Right atrium auricular region (tissue), 2 donors: ENCODE measurements at regions not wholly inside any gene's neighbourhood (a gene's known extent, or its start where the extent isn't known, plus 50 kb on each side); places are given as distances from the start of the nearest gene placed in this dataset.

Source experiments
- DNase-seq: peaks from one replicate; pipeline ENCODE4 v3.0.0-alpha.2; 2019; ENCODE audit warnings: low spot score
- H3K27ac ChIP-seq, 2 donors: fragments of 200-600 bp; sonication (generic); 1 replicate in 1 of 2; 2 replicates in 1 of 2; pipeline ENCODE4 v1.5.1; 2016 to 2019
- H3K27me3 ChIP-seq, 2 donors: fragments of 200-600 bp; sonication (generic); one replicate each; pipeline versions ENCODE4 v1.5.1 to v1.6.0; 2017 to 2019
- H3K36me3 ChIP-seq: fragments of 200-600 bp; sonication (generic); one replicate; pipeline ENCODE4 v1.5.1; 2016
- H3K4me1 ChIP-seq, 2 donors: fragments of 200-600 bp; sonication (generic); one replicate each; pipeline versions ENCODE4 v1.5.1 to v1.6.0; 2017 to 2019
- H3K4me3 ChIP-seq, 2 donors: fragments of 200-600 bp; sonication (generic); 1 replicate in 1 of 2; 2 replicates in 1 of 2; pipeline ENCODE4 v1.5.1; 2017 to 2019; ENCODE audit warnings: mild to moderate bottlenecking in 1 of 2, moderate library complexity in 1 of 2
- H3K9me3 ChIP-seq, 2 donors: fragments of 200-600 bp; sonication (generic); one replicate each; pipeline ENCODE4 v1.5.1; 2019
- TF ChIP-seq, protein P1 (sequence below), 2 donors: fragments of 200-600 bp; sonication (generic); IDR thresholded peaks; one replicate each; pipeline ENCODE4 v1.5.1; 2019; ENCODE audit warnings: antibody characterized with exemption in 2 of 2

DNA sequence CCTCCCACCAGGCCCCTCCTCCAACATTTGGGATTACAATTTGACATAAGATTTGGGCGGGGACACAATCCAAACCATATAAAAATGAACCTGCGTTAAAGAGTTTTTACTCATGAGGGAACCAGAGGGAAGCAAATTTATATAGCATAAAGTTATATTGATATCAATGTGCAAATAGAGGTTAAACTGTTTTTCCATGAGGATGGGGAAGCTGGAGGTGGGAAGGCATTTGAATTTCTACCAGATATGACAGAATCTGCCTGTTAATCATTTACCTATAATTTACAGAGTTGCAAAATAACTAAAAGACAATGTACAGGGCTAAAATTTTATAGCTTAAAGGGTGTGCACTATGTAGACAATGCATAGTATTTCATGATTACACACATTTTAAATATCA is 322.0 kb upstream of the FKBP1C start:
- Histone ChIP-seq H3K27me3 (no peaks in the 10 kb centered on the region), H3K4me3 (no peak overlapping the region), H3K4me1 (no peaks in the 10 kb centered on the region), H3K27ac (no peak overlapping the region), H3K9me3 (no peaks in the 10 kb centered on the region), H3K36me3 (no peaks in the 10 kb centered on the region)
- TF ChIP-seq, protein P1, sequence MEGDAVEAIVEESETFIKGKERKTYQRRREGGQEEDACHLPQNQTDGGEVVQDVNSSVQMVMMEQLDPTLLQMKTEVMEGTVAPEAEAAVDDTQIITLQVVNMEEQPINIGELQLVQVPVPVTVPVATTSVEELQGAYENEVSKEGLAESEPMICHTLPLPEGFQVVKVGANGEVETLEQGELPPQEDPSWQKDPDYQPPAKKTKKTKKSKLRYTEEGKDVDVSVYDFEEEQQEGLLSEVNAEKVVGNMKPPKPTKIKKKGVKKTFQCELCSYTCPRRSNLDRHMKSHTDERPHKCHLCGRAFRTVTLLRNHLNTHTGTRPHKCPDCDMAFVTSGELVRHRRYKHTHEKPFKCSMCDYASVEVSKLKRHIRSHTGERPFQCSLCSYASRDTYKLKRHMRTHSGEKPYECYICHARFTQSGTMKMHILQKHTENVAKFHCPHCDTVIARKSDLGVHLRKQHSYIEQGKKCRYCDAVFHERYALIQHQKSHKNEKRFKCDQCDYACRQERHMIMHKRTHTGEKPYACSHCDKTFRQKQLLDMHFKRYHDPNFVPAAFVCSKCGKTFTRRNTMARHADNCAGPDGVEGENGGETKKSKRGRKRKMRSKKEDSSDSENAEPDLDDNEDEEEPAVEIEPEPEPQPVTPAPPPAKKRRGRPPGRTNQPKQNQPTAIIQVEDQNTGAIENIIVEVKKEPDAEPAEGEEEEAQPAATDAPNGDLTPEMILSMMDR (IDR thresholded peaks at IDR 0.05) = no peak
- DNase-seq = no peak

DNA sequence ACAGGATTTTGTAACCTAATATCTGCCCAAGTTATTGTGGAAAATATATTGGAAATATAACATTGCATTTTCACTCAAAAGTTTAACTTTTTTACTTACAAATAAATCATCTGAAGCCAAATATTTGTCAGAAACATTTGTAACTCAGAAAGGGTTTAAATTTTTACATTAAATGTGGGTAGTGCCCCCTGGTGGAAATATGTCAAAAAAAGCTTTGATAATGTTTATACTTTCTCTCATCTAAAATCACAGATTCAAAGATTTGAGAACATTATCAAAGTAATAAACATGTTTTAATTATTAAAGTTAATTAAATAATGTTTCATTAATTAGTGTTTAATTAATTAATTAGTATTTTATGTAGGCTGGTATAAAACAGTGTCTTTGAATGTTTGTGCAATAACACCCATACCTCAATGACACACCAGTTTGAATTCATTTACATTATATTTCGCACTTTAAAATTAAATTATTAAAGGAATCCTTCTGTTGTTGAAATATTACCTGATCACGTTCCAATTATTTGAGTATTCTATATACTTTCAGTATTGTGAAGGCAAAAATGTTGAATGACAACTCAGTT is 320.1 kb upstream of the FKBP1C start:
- Histone ChIP-seq H3K36me3 (no peaks in the 10 kb centered on the region), H3K4me1 (no peaks in the 10 kb centered on the region), H3K27ac (no peak overlapping the region), H3K9me3 (no peaks in the 10 kb centered on the region), H3K27me3 (no peaks in the 10 kb centered on the region), H3K4me3 (no peak overlapping the region)
- TF ChIP-seq, protein P1 (IDR thresholded peaks at IDR 0.05) = peak in 1 of 2 donors; percentile 41
- DNase-seq = no peak

DNA sequence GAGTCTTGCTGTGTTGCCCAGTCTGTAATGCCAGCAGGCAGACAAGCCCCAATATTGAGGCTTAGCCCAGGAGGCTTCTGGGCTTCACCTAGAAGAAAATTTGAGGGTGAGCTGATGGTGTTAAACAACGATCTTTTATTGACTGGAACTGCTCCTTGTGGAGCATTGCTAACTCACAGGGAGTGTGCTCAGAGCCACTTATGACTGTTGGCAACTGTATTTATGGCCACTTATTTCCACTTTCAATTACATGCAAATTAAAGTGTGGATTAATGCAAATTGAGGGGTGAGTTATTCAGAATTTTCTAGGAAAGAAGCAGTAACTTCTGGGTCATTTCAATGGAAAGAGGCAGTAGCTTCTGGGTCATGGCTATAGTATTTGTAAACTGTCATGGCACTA is 317.2 kb upstream of the FKBP1C start:
- Histone ChIP-seq H3K27me3 (no peaks in the 10 kb centered on the region), H3K9me3 (no peaks in the 10 kb centered on the region), H3K4me3 (no peak overlapping the region), H3K4me1 (no peaks in the 10 kb centered on the region), H3K27ac (no peak overlapping the region), H3K36me3 (no peaks in the 10 kb centered on the region)
- DNase-seq = no peak
- TF ChIP-seq, protein P1 (IDR thresholded peaks at IDR 0.05) = no peak

DNA sequence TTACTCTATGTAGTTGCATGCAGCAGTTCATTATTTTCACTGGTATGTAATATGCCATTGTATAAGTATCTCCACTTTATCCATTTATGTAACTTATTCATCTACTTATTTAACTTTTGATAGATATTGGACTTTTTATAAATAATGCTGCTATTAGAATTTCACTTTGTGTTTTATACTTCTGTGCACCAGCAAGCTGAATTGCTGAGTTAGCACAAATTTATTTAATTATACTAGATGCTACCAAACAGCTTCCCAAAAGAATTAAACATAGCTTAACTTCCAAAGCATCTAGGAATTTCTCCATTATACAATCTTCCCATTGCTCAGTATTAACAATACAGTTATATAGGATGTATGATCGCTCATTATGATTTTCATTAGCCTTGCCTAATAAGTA is 308.0 kb upstream of the FKBP1C start:
- H3K4me1 ChIP-seq = no peaks in the 10 kb centered on the region
- no peaks in the 10 kb centered on the region for H3K27me3 ChIP-seq
- DNase-seq = no peak
- no peaks in the 10 kb centered on the region for H3K9me3 ChIP-seq
- no peak overlapping the region for H3K27ac ChIP-seq
- no peaks in the 10 kb centered on the region for H3K36me3 ChIP-seq
- no peak overlapping the region for H3K4me3 ChIP-seq
- TF ChIP-seq, protein P1 (IDR thresholded peaks at IDR 0.05) = no peak

DNA sequence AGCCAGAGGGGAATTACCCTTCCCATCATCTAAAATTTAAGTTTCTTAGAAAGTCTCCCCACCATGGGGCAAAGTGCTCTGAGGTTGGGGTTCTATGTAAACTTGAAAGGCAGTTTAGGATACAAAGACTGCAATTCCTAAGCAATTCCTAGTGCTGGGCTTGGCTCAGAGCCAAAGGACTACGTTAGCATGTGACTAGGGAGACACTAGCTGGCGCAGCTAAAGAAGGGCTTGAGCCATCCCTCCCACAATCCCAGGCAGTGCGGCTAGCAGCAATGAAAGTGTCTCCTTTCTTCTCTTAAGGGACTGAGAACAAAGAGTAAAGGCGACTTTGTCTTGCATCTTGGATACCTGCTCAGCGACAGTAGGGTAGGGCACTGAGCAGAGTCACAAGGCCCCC is 306.6 kb upstream of the FKBP1C start:
- H3K27me3 ChIP-seq = no peaks in the 10 kb centered on the region
- no peak for DNase-seq
- no peaks in the 10 kb centered on the region for H3K36me3 ChIP-seq
- TF ChIP-seq, protein P1 (IDR thresholded peaks at IDR 0.05) = no peak
- H3K27ac ChIP-seq = no peak overlapping the region
- no peaks in the 10 kb centered on the region for H3K9me3 ChIP-seq
- no peak overlapping the region for H3K4me3 ChIP-seq
- H3K4me1 ChIP-seq = no peaks in the 10 kb centered on the region

DNA sequence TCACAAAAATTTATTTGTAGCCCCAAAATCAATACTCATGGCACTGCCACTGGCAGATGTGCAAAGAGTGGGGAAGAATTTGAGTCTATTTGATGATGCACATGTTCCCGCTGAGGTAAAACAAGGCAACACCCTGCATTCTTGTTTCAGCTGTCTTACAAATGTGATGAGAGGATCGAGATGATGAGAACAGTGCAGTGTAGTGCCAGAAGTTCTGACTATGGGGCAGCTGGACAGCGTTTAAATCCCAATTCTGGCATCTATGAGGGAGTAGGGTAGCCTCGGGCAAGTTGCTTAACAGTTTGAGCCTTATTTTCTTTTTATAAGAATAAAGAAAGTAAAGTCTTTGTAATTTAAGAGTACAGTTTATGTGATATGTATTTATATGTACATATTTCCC is 296.7 kb upstream of the FKBP1C start:
- H3K36me3 ChIP-seq = no peaks in the 10 kb centered on the region
- no peaks in the 10 kb centered on the region for H3K27me3 ChIP-seq
- H3K27ac ChIP-seq = no peak overlapping the region
- H3K4me1 ChIP-seq = no peaks in the 10 kb centered on the region
- no peak for DNase-seq
- H3K9me3 ChIP-seq = no peaks in the 10 kb centered on the region
- H3K4me3 ChIP-seq = no peak overlapping the region
- TF ChIP-seq, protein P1 (IDR thresholded peaks at IDR 0.05) = no peak
